GM18505 (cell line): ENCODE measurements at regions not wholly inside any gene's neighbourhood (a gene's known extent, or its start where the extent isn't known, plus 50 kb on each side); places are given as distances from the start of the nearest gene placed in this dataset.

Source experiments
- ATAC-seq: cut with Tn5 transposase; IDR thresholded peaks from one replicate; pipeline ENCODE4 v1.9.1; 2021; ENCODE audit not compliant: unreplicated experiment
- POLR2A ChIP-seq: IDR thresholded peaks from 4 replicates; pipeline ENCODE4 v1.6.1; 2011; ENCODE audit warnings: borderline replicate concordance; ENCODE audit not compliant: insufficient read depth, insufficient read length; ENCODE audit errors: extremely low read depth

GRCh38 chr16:31695667-31696066, 168.0 kb downstream of the AHSP start:
- ATAC-seq, result peak; percentile 54
- TF ChIP-seq POLR2A, result no peak

GRCh38 chr16:31696968-31697743, 169.5 kb downstream of the AHSP start:
- ATAC-seq, result no peak
- no peak for TF ChIP-seq POLR2A

DNA sequence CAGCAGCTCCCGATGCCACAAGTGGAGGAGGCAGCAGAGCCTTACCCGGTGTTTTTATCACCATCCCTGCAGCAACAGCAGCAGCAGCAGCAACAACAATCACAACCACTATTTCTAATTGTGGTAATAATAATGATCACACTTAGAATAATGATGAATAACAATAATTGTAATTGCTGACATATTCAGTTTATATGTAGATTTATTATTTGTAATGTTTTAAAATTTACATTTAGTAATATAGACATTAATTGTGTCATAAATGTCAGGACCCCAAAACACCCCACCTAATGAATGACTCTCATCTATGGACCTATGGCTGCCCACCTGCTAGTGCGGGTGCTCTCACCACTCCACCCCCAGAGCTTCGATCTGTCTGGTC, 170.0 kb downstream of the AHSP start:
- ATAC-seq, result no peak

DNA sequence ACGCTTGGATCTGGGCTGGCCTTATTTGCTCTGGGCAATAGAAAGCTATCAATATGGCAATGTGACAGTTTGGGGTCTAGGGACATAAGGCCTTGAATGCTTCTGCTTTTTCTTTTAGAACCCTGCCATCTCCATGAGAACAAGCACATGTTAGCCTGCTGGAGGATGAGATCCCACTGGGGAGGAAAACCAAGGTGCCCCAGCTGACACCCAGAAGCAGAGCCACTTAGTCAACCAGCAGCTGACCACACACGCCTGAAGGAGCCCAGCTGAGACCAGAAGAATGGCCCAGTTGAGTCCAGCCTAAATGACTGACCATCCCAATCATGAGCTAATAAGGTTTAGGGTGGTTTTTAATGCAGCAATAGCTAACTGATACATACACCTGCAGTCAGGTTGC, 171.2 kb downstream of the AHSP start:
- no peak for ATAC-seq
- no peak for TF ChIP-seq POLR2A

More for the DNA sequence above, 170.0 kb downstream of the AHSP start:
- no peak for TF ChIP-seq POLR2A

DNA sequence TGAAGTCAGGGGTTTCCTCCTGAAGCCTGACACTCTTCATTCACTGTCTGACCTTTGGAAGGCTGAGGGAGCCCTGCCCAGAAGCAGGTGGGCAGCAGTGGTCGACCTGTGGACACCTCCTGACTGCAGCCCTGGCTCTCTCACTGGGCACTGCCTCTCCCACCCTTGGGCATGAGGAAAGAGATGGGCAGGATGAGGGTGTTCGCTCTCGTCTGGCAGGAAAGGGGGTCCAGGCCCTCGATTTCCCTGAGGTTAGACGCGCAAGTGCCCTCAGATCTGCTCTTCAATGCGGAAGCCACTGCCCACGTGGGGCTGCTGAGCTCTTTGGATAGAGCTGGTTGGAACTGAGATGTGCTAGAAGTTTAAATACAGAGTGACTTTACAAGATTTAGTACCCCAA, 171.9 kb downstream of the AHSP start:
- no peak for ATAC-seq
- TF ChIP-seq POLR2A, result no peak

DNA sequence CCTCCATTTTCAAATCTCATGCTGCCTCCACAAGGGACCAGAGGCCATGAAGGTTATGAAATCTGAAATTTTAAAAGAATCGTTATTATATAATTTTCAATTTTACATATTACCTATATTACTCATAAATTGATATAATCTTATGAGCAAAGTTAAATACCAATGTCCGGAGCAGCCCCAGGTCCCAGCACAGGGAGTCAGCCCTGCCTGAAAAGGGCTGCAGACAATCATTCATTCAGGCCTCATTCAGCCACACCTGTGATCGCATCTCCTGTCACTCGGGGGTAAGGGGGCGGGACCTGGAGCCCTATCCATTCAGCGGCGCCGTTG, 172.5 kb downstream of the AHSP start:
- TF ChIP-seq POLR2A, result no peak
- peak; percentile 91 for ATAC-seq

GRCh38 chr16:31700530-31701388, 172.8 kb upstream of the ZNF267 start:
- TF ChIP-seq POLR2A, result peak; percentile 68
- peak; percentile 51 for ATAC-seq

GRCh38 chr16:31701734-31702133, 171.9 kb upstream of the ZNF267 start:
- TF ChIP-seq POLR2A, result no peak
- no peak for ATAC-seq

DNA sequence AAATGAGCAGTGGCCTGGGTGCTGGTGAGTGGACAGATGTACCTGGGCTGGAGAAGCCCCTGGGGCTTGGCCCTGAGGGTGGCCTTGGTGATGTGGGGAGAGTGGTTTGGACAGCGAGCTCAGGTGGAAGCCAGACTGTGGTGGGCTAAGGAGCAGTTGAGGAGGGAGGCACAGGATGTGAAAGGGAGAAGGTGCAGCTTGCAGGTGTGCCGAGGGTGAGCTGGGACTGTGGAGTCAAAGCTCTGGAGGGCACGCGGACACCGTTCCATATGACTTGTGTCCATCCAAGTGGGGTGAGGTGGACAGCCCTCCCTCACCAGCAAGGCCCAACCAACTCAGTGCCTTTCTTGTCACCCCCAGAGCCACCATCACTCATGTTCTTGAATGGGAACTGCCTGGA, 170.8 kb upstream of the ZNF267 start:
- TF ChIP-seq POLR2A, result no peak
- no peak for ATAC-seq

- no peak for TF ChIP-seq POLR2A
- ATAC-seq, result no peak
Observed at GRCh38 chr16:31703526-31704128, 170.0 kb upstream of the ZNF267 start.

DNA sequence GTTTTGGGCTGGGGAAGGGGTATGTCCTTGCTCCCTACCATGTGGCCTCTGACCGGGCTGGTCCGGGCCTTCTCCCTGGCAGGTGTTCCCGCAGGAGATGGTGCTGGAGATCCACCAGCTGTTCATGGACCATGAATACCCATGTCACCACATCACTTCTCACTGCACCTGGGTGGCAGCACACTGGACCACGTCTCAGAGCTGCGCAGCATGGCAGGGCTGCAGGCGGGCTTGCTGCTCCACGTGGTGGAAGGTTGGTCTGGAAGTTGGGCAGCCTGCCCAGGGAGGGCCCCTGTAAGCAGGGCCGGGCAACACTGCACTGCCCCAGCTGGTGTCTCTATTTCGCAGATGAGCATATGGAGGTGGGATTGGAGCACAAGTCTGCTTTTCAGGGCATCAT, 169.5 kb upstream of the ZNF267 start:
- ATAC-seq, result no peak
- TF ChIP-seq POLR2A, result no peak

GRCh38 chr16:31705371-31705770, 168.2 kb upstream of the ZNF267 start:
- TF ChIP-seq POLR2A, result no peak
- no peak for ATAC-seq

- ATAC-seq, result no peak
- no peak for TF ChIP-seq POLR2A
Observed at GRCh38 chr16:31706318-31706717, 167.3 kb upstream of the ZNF267 start.

GRCh38 chr16:31706925-31707324, 166.7 kb upstream of the ZNF267 start:
- no peak for ATAC-seq
- TF ChIP-seq POLR2A, result no peak
